ENCODE measurements at regions not wholly inside any gene's neighbourhood (a gene's known extent, or its start where the extent isn't known, plus 50 kb on each side); places are given as distances from the start of the nearest gene placed in this dataset.

DNA sequence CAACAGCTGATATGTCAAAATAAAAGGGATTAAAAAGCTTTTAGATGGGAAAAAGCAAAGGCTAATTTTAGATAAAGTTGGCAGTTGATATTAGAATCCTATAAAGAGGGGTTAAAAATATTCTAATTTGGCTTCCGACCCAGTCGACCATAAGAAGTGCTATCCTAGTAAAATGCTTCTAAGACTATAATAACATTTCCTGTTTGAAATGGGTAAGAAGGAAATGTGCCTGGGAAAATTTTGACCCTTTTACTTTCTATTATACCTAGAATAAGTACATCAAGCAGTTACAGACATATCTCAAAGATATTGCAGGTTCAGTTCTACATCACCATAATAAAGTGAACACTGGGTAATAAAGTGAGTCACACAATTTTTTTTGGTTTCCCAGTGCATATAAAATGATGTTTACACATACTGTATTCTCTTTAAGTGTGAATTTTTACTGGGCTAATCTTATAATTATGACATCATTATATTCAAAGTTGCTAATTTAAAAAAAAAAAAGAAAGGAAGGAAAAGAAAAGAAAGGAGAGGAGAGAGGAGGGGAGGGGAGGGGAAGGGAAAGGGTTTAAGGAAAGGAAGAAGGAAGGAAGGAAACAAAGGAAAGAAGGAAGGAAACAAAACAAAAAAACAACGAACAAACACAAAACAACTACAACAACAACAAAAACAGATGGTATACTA is 308.2 kb upstream of the NR5A2 start:
- Histone ChIP-seq H3K9me2 (ENCODE audit: low read depth, low read length) (no peaks in the 10 kb centered on the region), H3K9me3 (ENCODE audit: low read length) (no peaks in the 10 kb centered on the region), H3K4me1 (ENCODE audit: insufficient read depth, low read length, severe bottlenecking) (no peaks in the 10 kb centered on the region), H3K9ac (ENCODE audit: low read length) (no peak overlapping the region), H3K4me2 (ENCODE audit: low read length) (no peak overlapping the region), H3K27me3 (ENCODE audit: insufficient read depth, low read length) (no peaks in the 10 kb centered on the region; the same call in 1 of the 2 replicates), H3K4me3 (ENCODE audit: low read depth, low read length, poor library complexity, severe bottlenecking) (no peak overlapping the region), H3K27ac (ENCODE audit: low read depth, low read length, poor library complexity, severe bottlenecking) (no peak overlapping the region), H3F3A (ENCODE audit: insufficient read depth, low read length) (no peaks in the 10 kb centered on the region), H3K79me2 (ENCODE audit: insufficient read depth, low read length) (no peaks in the 10 kb centered on the region), H3K36me3 (ENCODE audit: insufficient read depth, low read length) (no peaks in the 10 kb centered on the region), H4K20me1 (ENCODE audit: insufficient read depth, low read length) (no peaks in the 10 kb centered on the region), H2AFZ (ENCODE audit: low read length) (no peak overlapping the region)
- TF ChIP-seq, protein P1, sequence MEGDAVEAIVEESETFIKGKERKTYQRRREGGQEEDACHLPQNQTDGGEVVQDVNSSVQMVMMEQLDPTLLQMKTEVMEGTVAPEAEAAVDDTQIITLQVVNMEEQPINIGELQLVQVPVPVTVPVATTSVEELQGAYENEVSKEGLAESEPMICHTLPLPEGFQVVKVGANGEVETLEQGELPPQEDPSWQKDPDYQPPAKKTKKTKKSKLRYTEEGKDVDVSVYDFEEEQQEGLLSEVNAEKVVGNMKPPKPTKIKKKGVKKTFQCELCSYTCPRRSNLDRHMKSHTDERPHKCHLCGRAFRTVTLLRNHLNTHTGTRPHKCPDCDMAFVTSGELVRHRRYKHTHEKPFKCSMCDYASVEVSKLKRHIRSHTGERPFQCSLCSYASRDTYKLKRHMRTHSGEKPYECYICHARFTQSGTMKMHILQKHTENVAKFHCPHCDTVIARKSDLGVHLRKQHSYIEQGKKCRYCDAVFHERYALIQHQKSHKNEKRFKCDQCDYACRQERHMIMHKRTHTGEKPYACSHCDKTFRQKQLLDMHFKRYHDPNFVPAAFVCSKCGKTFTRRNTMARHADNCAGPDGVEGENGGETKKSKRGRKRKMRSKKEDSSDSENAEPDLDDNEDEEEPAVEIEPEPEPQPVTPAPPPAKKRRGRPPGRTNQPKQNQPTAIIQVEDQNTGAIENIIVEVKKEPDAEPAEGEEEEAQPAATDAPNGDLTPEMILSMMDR (IDR thresholded peaks at IDR 0.05; ENCODE audit: low read length), result no peak
- TF ChIP-seq EZH2 (IDR thresholded peaks at IDR 0.05; ENCODE audit: borderline replicate concordance, low read length), result no peak

GRCh38 chr1:199720496-199720895 is 307.0 kb upstream of the NR5A2 start:
- TF ChIP-seq EZH2 (IDR thresholded peaks at IDR 0.05; ENCODE audit: borderline replicate concordance, low read length), result no peak
- TF ChIP-seq, protein P1 (IDR thresholded peaks at IDR 0.05; ENCODE audit: low read length), result no peak
- Histone ChIP-seq H3K36me3 (ENCODE audit: insufficient read depth, low read length) (no peaks in the 10 kb centered on the region), H3K27me3 (ENCODE audit: insufficient read depth, low read length) (no peaks in the 10 kb centered on the region; the same call in 1 of the 2 replicates)

GRCh38 chr1:199721001-199721400 is 306.5 kb upstream of the NR5A2 start:
- Histone ChIP-seq H3K27ac (ENCODE audit: low read depth, low read length, poor library complexity, severe bottlenecking) (no peak overlapping the region), H3K79me2 (ENCODE audit: insufficient read depth, low read length) (no peaks in the 10 kb centered on the region), H2AFZ (ENCODE audit: low read length) (no peak overlapping the region), H3K4me3 (ENCODE audit: low read depth, low read length, poor library complexity, severe bottlenecking) (no peak overlapping the region), H3K4me2 (ENCODE audit: low read length) (no peak overlapping the region), H3K36me3 (ENCODE audit: insufficient read depth, low read length) (no peaks in the 10 kb centered on the region), H3K9me2 (ENCODE audit: low read depth, low read length) (no peaks in the 10 kb centered on the region), H3F3A (ENCODE audit: insufficient read depth, low read length) (no peaks in the 10 kb centered on the region), H4K20me1 (ENCODE audit: insufficient read depth, low read length) (no peaks in the 10 kb centered on the region), H3K27me3 (ENCODE audit: insufficient read depth, low read length) (no peaks in the 10 kb centered on the region; the same call in 1 of the 2 replicates), H3K9me3 (ENCODE audit: low read length) (no peaks in the 10 kb centered on the region), H3K4me1 (ENCODE audit: insufficient read depth, low read length, severe bottlenecking) (no peaks in the 10 kb centered on the region), H3K9ac (ENCODE audit: low read length) (no peak overlapping the region)
- TF ChIP-seq, protein P1 (IDR thresholded peaks at IDR 0.05; ENCODE audit: low read length), result no peak
- TF ChIP-seq EZH2 (IDR thresholded peaks at IDR 0.05; ENCODE audit: borderline replicate concordance, low read length), result no peak

More at GRCh38 chr1:199720496-199720895, 307.0 kb upstream of the NR5A2 start:
- Histone ChIP-seq H3K4me1 (ENCODE audit: insufficient read depth, low read length, severe bottlenecking) (no peaks in the 10 kb centered on the region), H3K4me3 (ENCODE audit: low read depth, low read length, poor library complexity, severe bottlenecking) (no peak overlapping the region), H3K9ac (ENCODE audit: low read length) (no peak overlapping the region), H3K27ac (ENCODE audit: low read depth, low read length, poor library complexity, severe bottlenecking) (no peak overlapping the region), H3F3A (ENCODE audit: insufficient read depth, low read length) (no peaks in the 10 kb centered on the region), H3K9me3 (ENCODE audit: low read length) (no peaks in the 10 kb centered on the region), H2AFZ (ENCODE audit: low read length) (no peak overlapping the region), H3K9me2 (ENCODE audit: low read depth, low read length) (no peaks in the 10 kb centered on the region), H3K79me2 (ENCODE audit: insufficient read depth, low read length) (no peaks in the 10 kb centered on the region), H4K20me1 (ENCODE audit: insufficient read depth, low read length) (no peaks in the 10 kb centered on the region), H3K4me2 (ENCODE audit: low read length) (no peak overlapping the region)

All from OCI-LY1 (cell line).